ENCODE measurements at regions not wholly inside any gene's neighbourhood (a gene's known extent, or its start where the extent isn't known, plus 50 kb on each side); places are given as distances from the start of the nearest gene placed in this dataset.

- TF ChIP-seq, protein P1, sequence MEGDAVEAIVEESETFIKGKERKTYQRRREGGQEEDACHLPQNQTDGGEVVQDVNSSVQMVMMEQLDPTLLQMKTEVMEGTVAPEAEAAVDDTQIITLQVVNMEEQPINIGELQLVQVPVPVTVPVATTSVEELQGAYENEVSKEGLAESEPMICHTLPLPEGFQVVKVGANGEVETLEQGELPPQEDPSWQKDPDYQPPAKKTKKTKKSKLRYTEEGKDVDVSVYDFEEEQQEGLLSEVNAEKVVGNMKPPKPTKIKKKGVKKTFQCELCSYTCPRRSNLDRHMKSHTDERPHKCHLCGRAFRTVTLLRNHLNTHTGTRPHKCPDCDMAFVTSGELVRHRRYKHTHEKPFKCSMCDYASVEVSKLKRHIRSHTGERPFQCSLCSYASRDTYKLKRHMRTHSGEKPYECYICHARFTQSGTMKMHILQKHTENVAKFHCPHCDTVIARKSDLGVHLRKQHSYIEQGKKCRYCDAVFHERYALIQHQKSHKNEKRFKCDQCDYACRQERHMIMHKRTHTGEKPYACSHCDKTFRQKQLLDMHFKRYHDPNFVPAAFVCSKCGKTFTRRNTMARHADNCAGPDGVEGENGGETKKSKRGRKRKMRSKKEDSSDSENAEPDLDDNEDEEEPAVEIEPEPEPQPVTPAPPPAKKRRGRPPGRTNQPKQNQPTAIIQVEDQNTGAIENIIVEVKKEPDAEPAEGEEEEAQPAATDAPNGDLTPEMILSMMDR (conservative IDR thresholded peaks at IDR 0.05; ENCODE audit: low read depth in 2 of 2), result no peak
- no peak for TF ChIP-seq POLR2AphosphoS5 (IDR thresholded peaks at IDR 0.05; ENCODE audit: low read depth)
- TF ChIP-seq JUNB (IDR thresholded peaks at IDR 0.05; ENCODE audit: unreplicated experiment), result no peak
- no peak for TF ChIP-seq EZH2phosphoT487 (IDR thresholded peaks at IDR 0.05; ENCODE audit: unreplicated experiment)
- TF ChIP-seq EZH2 (IDR thresholded peaks at IDR 0.05; ENCODE audit: low read depth, unreplicated experiment), result no peak
- TF ChIP-seq REST (IDR thresholded peaks at IDR 0.05; ENCODE audit: unreplicated experiment), result no peak
Observed at GRCh38 chr1:34341896-34342295, 165.2 kb downstream of the C1orf94 start.

All from GM23338 (cell line).